Right ventricle myocardium superior (tissue), 1 donor: ENCODE measurements at regions not wholly inside any gene's neighbourhood (a gene's known extent, or its start where the extent isn't known, plus 50 kb on each side); places are given as distances from the start of the nearest gene placed in this dataset.

Experiments used
- ATAC-seq: fragments of 200-7000 bp; cut with Tn5 transposase; one replicate; pipeline ENCODE4 v1.9.1; 2020; ENCODE audit warnings: mild to moderate bottlenecking; ENCODE audit not compliant: poor library complexity
- DNase-seq: peaks from one replicate; pipeline ENCODE4 v3.0.0-alpha.2; 2020
- intact Hi-C: fragments of 100-400 bp; cut with DNase I; formaldehyde crosslinking; loops from one replicate; pipeline ENCODE4 v1.11.2; 2022
- donor health status: DM: no; HTN: yes; CAD: no; lungs with severe emphysema.

DNA sequence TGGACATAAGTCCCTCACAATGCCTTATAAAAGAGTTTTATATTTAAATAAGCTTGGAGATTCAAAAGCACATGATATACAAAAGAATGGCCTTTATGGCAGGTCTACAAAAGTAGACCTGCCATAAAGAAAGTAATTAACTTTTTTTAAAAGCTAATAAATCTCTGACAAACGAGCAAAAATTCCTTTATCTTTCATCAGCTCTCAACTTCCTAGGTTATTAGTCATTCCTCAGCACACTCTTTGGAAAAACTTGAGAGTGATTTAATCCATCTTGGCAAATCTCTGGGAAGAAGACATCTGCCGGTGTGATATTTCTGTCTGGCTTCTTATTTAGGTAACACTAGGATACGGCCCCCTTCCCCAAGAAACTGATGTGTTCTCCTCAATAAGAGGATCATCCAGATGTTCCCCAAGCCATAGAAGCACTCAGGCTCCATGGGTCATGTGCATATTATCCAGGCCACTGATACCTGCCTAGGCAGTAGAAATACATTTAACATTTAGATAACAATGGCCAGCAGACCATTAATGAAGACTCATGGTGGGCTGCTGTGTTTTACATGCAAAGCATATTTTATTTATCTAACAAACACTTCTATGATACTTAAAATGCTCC, 372.7 kb downstream of the LIG4 start:
- no peak for ATAC-seq
- intact Hi-C loops, result no loop called here
- no peak for DNase-seq

- DNase-seq (no peak), ATAC-seq (no peak)
- intact Hi-C loops, result no loop called here
Observed at GRCh38 chr13:107838588-107839161, 376.7 kb downstream of the LIG4 start.

- ATAC-seq, result no peak
- intact Hi-C loops, result no loop called here
- no peak for DNase-seq
Observed at GRCh38 chr13:107836685-107837084, 378.7 kb downstream of the LIG4 start.

GRCh38 chr13:107835339-107836018, 379.9 kb downstream of the LIG4 start:
- ATAC-seq (no peak), DNase-seq (no peak)
- intact Hi-C loops, result no loop called here

- ATAC-seq (no peak), DNase-seq (no peak)
- intact Hi-C loops, result no loop called here
Observed at GRCh38 chr13:107834717-107835116, 380.6 kb downstream of the LIG4 start.

- no peak for ATAC-seq
- no peak for DNase-seq
- intact Hi-C loops, result no loop called here
Observed at GRCh38 chr13:107834281-107834680, 381.1 kb downstream of the LIG4 start.

DNA sequence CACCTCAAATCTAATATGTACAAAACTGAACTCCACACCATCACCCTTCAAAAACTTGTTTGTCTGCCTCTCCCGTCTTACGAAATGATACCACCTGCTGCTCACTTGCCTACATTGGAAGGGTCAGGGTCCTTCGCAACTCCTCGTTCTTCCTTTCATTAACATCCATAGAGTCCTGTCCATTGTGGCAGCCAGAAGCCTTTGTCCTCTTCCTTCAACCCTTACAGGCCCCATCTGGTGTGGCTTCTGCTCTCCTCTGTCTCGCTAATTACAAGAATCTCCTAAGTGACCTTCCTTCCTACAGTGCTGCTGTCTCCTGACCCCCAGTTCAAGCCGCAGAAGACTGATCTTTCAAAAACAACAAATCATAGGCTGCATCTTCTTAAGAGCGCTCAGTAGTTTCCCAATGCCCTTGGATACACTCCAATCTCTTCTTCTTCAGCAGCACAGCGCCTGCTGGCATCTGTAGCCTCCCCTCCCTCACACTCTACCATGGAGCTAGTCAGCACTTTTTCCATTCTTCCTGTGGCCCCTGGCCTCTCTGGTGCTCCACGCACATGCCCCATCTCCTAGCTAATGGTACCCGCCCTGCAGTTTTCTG, 382.7 kb downstream of the LIG4 start:
- ATAC-seq, result no peak

GRCh38 chr13:107830804-107831203, 384.5 kb downstream of the LIG4 start:
- intact Hi-C loops, result no loop called here
- ATAC-seq, result no peak
- DNase-seq, result no peak

More for the DNA sequence above, 382.7 kb downstream of the LIG4 start:
- DNase-seq, result no peak
- intact Hi-C loops, result no loop called here

DNA sequence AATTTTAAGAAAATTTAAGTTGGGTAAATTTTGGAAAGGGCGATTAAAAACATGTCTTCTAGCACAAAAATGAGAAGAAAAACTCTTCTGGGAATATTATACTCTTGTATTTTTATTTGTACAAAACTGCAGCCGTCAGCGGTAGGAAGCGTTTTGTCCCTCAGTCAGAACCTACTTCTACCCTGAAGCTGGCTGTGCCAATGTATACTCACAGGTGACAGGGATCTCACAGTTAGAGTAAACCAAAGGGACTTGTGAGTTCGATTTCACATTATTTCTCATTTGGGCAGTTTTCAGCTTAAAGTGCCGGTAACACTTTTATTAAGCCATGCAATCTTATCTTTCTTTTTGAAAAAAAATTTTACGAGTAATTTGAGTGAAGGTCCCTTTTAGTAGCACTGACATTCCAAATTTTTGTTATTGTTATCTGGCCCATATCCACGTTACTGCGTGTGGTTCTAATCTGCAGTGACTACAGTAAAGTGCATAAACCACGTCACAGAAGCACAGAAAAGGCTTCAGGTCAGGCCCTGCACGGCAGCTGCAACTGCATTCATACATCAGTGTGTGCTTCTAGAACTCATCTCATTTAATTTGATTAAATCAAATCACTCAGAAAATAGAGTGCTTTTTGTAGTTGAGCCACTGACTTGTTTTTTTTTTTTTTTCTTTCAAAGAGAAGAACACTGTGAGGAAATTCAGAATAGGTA, 387.3 kb downstream of the LIG4 start:
- DNase-seq (no peak), ATAC-seq (no peak)
- intact Hi-C loops, result no loop called here

DNA sequence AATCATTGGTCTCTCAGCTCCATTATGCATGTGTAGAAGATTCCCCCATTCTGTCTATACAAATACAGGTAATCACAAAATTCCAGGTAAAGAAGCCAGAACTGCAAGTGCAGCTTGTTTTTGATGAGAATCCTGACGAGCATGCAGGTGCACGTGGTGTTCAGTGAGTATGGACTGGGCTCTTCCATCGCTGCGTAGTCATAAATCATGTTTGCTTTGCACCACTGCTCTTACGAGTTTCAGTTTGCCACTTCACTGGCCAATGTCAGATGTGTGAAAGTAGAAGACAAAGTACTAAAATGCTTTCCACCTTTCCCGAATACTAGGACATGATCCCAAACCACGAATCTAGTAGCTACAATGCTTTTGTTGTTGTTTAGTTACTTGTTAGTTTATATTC, 390.7 kb downstream of the LIG4 start:
- ATAC-seq (no peak), DNase-seq (no peak)
- intact Hi-C loops, result no loop called here

DNA sequence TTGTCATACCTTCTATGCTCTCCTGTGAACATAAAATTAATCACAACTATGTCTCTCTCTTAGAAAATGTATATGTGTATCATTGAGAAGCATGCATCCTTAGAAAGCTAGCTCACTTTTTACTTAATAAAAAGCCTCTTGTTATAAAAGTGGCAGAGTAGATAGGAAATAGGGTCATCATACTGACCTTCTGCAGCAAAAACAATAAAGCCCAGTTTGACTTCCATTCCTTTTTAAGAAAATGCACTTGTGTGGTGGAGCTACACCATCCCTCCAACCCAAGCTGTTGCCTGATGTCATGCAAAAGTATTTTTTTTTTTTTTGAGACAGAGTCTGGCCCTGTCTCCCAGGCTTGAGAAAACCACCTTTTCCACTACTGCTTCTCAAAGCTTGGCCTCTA, 393.3 kb downstream of the LIG4 start:
- ATAC-seq, result no peak

GRCh38 chr13:107821492-107821891, 393.8 kb downstream of the LIG4 start:
- ATAC-seq (no peak), DNase-seq (no peak)
- intact Hi-C loops, result no loop called here

More for the DNA sequence above, 393.3 kb downstream of the LIG4 start:
- no peak for DNase-seq
- intact Hi-C loops, result no loop called here

DNA sequence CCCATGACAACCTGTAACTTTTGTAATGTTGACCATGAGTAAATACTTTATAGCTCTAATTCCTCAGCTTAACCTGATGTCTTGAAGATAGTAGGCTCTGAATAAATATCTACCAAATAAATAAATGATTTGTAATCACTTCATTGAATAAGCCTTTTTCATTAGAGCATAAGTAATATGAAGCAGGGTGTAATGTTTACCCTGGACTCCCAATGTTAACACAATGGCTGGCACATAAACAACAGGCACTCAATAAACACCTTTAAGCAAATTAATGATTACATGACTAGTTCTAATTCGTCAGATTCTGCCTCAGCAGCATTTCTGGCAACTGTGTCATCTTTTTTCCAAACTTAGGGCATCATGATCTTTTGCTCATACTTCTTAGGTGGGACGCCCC, 396.3 kb downstream of the LIG4 start:
- intact Hi-C loops, result no loop called here
- DNase-seq (no peak), ATAC-seq (no peak)

GRCh38 chr13:107817647-107818287, 397.6 kb downstream of the LIG4 start:
- intact Hi-C loops, result no loop called here
- DNase-seq, result no peak
- ATAC-seq, result no peak

DNA sequence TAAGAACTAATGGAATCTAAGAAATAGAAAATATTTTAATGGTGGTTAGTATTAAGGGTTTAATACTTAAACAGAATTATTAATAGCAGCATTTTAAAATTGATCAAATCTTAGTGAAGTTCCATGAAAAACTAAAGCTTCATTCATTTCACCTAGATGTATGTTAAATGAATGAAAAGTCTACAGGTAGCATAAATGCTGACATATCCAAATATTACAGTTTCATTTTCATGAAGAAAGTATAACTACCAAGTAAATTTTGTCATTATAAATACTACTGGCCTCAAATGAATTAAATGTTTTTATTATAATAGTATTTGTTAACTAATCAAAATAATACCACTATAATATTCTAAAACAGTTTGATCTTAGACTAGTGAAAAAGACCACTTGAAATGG, 403.3 kb downstream of the LIG4 start:
- ATAC-seq (no peak), DNase-seq (no peak)
- intact Hi-C loops, result no loop called here

DNA sequence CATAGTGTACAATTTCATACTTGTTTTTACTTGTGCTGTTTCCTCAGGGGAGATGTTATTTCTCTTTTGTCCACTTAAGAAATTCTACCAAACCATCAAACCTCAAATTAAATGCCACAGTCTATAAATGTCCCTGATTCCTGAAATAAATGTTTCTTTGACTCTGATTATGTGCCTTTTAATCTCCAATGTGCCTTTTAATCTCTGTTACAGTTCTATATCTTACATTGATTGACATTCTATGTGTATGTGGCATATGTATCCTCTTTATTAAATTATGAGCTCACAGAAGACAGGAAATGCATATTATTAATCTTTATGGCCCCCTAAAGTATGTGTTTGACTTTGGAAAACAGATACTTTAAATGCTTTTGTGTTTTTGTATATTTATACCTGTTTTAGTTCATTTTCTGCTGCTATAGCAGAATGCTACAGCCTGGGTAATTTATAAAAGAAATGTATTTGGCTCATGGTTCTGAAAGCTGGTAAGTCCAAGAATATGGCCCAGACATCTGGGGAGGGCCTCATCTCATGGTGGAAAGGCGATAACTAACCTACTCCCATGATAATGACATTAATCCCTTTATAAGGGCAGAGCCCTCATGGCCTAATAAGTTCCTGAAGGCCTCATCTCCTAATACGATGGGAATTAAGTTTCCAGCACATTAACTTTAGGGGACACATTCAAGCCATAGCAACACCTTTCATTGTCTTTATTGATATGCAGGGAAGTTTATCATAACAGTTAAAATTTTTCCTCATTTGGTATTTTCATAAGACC, 403.9 kb downstream of the LIG4 start:
- intact Hi-C loops, result no loop called here
- ATAC-seq, result no peak
- no peak for DNase-seq

GRCh38 chr13:107809125-107809524, 406.2 kb downstream of the LIG4 start:
- ATAC-seq, result no peak
- intact Hi-C loops, result no loop called here
- DNase-seq, result no peak

DNA sequence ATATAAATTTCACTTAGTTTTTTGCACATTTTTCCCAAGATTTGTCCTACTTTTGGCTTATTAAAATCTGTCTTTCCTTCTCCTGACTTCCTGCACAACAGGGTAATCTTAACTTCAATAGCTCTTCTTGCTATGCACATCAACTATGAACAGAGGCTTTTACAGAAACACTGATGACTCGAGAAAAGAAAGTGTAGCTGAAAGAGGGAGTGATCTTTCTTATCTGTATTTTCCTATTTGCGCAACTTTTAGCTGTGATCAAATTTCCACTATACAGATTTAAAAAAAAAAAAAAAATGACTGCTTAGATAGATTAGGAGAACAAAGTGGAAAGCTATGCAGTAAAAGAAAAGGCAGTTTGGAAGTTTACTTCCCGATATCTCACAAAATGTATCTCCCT, 406.9 kb downstream of the LIG4 start:
- intact Hi-C loops, result no loop called here
- DNase-seq, result no peak
- ATAC-seq, result no peak
